ENCODE measurements at regions not wholly inside any gene's neighbourhood (a gene's known extent, or its start where the extent isn't known, plus 50 kb on each side); places are given as distances from the start of the nearest gene placed in this dataset.

DNA sequence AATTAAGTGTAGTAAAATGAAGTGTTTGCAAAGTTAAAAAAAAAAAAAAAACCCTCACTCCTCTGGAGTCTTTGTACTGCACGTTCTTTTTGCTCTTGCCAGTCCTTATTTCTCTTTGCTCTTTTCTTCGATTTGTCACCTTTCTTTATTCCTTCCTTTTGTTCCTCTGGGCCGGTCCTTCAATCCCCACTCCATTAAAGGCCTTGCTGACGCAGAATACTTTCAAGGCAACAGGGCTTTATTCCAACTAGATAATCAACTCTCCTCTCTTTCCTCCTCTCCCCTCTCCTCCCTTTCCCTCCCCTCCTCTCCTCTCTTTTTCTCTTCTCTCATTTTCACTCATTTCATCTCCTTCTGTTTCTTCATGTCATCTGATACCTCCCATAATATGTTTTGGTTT is 138.2 kb upstream of the NTM start:
- no peak overlapping the region for H3K9ac ChIP-seq (ENCODE audit: low read length)
- H3K36me3 ChIP-seq (ENCODE audit: control insufficient read depth, insufficient read depth, low read length) = no peaks in the 10 kb centered on the region
- no peaks in the 10 kb centered on the region for H3K9me3 ChIP-seq (ENCODE audit: control insufficient read depth, insufficient read depth, low read depth, low read length)
- H3K27ac ChIP-seq (ENCODE audit: low read depth, low read length) = no peak overlapping the region
- peaks cover 6% of the 10 kb centered on the region for H3K4me1 ChIP-seq (ENCODE audit: control insufficient read depth, insufficient read depth, low read length)
- no peaks in the 10 kb centered on the region for H3K27me3 ChIP-seq (ENCODE audit: control insufficient read depth, insufficient read depth, low read length)
- H3K4me3 ChIP-seq (ENCODE audit: low read depth, low read length) = no peak overlapping the region

DNA sequence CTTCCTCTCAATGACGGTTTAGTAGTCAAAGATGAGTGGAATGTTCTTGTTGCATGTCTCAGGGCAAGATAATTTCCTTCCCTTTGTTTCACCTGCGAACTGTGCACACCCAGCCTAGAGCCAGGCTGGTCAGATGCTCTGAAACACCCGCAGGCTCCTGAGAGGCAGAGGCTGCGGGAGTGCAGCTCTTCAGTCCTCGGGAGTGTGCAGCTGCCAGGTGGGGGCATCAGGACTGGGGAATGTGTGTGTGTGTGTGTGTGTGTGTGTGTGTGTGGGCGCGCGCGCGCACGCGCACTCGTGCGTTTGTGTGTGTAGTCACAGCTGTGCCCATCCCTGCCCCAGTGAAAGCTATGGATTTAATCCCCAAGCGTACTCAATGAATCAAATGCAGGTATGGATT is 136.2 kb upstream of the NTM start:
- H3K27me3 ChIP-seq (ENCODE audit: control insufficient read depth, insufficient read depth, low read length) = no peaks in the 10 kb centered on the region
- H3K4me3 ChIP-seq (ENCODE audit: low read depth, low read length) = no peak overlapping the region
- H3K9ac ChIP-seq (ENCODE audit: low read length) = no peak overlapping the region
- peaks cover 6% of the 10 kb centered on the region for H3K4me1 ChIP-seq (ENCODE audit: control insufficient read depth, insufficient read depth, low read length)
- no peak overlapping the region for H3K27ac ChIP-seq (ENCODE audit: low read depth, low read length)
- no peaks in the 10 kb centered on the region for H3K36me3 ChIP-seq (ENCODE audit: control insufficient read depth, insufficient read depth, low read length)
- H3K9me3 ChIP-seq (ENCODE audit: control insufficient read depth, insufficient read depth, low read depth, low read length) = no peaks in the 10 kb centered on the region

DNA sequence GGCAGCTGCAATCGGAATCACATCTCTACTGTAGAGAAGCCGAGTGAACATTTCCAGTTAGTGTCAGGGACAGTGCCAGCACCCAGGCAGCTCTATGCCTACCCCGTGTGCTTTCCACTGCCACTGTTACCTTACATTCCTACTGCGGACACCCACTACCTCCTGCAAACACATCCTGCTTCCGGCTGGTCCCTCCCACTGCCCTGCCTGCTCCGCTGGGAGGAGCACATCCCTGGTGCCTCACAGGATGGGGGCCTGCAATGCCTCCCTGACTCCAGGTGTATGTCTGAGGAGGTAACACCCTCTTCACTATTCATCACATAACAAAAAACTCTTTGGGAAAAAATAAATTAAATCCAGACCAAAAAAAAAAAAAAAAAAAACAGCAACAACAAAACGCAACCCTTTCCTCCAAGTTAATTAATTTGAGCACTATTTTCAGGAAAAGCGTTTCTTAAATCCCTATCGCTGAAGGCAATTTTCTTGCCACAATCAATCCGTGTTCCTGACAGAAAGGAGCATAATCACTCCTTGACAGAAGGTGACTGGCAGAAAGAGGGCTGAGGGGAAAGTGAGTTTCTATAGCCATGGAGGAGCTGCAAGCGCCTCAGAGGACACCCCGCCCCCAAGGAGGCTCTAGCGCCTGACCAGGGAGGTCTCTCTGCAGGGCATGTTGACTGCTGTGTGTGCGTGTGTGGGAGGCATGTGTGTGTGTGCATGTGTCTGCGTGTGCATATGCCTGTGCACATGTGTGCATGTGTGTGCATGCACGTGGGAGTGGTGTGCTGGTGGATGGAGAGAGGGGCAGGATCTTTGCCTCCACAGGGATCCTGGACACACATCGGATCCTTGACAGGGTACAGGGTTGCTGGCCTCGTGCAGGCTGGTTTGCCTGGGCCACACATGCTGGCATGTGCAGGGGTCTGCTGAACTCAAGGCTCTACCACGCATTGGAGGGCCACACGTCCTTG is 134.8 kb upstream of the NTM start:
- Histone ChIP-seq H3K27ac (ENCODE audit: low read depth, low read length) (no peak overlapping the region), H3K4me1 (ENCODE audit: control insufficient read depth, insufficient read depth, low read length) (peaks cover 6% of the 10 kb centered on the region), H3K9ac (ENCODE audit: low read length) (no peak overlapping the region), H3K9me3 (ENCODE audit: control insufficient read depth, insufficient read depth, low read depth, low read length) (no peaks in the 10 kb centered on the region), H3K36me3 (ENCODE audit: control insufficient read depth, insufficient read depth, low read length) (no peaks in the 10 kb centered on the region), H3K4me3 (ENCODE audit: low read depth, low read length) (no peak overlapping the region), H3K27me3 (ENCODE audit: control insufficient read depth, insufficient read depth, low read length) (no peaks in the 10 kb centered on the region)

DNA sequence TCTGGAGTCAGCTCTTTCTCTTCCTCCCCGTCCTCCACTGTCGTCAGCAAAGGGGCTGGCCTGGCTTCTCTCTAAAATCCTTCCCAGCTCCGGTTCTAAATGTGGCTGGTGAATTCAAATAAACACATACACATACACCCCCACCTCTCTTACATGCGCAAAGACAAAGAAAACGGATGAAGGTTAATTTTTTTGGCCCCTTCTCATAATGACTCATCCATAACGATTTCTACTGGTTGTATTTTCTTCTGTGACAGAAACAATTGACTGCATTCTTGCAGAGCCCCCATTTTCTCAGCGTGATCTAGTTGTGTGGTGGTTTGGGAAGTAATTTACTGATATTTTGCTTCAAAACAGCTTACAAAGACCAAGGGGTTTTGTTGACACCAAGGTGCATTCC is 130.0 kb upstream of the NTM start:
- Histone ChIP-seq H3K9me3 (ENCODE audit: control insufficient read depth, insufficient read depth, low read depth, low read length) (no peaks in the 10 kb centered on the region), H3K36me3 (ENCODE audit: control insufficient read depth, insufficient read depth, low read length) (no peaks in the 10 kb centered on the region), H3K27ac (ENCODE audit: low read depth, low read length) (no peak overlapping the region), H3K27me3 (ENCODE audit: control insufficient read depth, insufficient read depth, low read length) (no peaks in the 10 kb centered on the region), H3K9ac (ENCODE audit: low read length) (no peak overlapping the region), H3K4me3 (ENCODE audit: low read depth, low read length) (no peak overlapping the region), H3K4me1 (ENCODE audit: control insufficient read depth, insufficient read depth, low read length) (peaks cover 6% of the 10 kb centered on the region)

- H3K9ac ChIP-seq (ENCODE audit: low read length) = no peak overlapping the region
- H3K4me3 ChIP-seq (ENCODE audit: low read depth, low read length) = no peak overlapping the region
- H3K9me3 ChIP-seq (ENCODE audit: control insufficient read depth, insufficient read depth, low read depth, low read length) = no peaks in the 10 kb centered on the region
- H3K27ac ChIP-seq (ENCODE audit: low read depth, low read length) = no peak overlapping the region
- H3K4me1 ChIP-seq (ENCODE audit: control insufficient read depth, insufficient read depth, low read length) = peaks cover 24% of the 10 kb centered on the region
- peaks cover 9% of the 10 kb centered on the region; the same call in 1 of the 2 replicates for H3K27me3 ChIP-seq (ENCODE audit: control insufficient read depth, insufficient read depth, low read length)
- H3K36me3 ChIP-seq (ENCODE audit: control insufficient read depth, insufficient read depth, low read length) = no peaks in the 10 kb centered on the region
Observed at GRCh38 chr11:131242476-131243000, 127.9 kb upstream of the NTM start.

DNA sequence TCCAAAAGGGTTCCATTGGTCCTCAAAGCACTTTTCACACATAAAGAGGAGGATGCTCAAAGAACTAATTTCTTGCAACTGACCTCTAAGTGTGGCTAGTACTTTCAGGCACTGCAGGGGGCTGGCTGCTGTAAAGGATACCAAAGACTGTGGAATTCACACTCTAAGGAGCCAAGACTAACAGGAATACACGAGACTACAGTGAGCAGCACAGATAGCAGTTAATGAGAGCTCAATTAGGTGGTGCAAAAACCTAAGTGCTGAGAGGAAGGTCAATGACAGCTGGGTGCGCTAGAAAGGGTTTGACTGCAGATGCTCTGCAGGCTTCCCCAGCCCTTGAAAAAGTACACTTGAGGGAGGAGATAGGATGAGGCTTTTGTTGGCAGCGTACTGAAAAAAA is 124.3 kb upstream of the NTM start:
- Histone ChIP-seq H3K9ac (ENCODE audit: low read length) (no peak overlapping the region), H3K4me3 (ENCODE audit: low read depth, low read length) (0 out of 2 replicates have a peak overlapping the region, but pooled peaks have one; percentile 41), H3K27ac (ENCODE audit: low read depth, low read length) (no peak overlapping the region), H3K36me3 (ENCODE audit: control insufficient read depth, insufficient read depth, low read length) (no peaks in the 10 kb centered on the region), H3K27me3 (ENCODE audit: control insufficient read depth, insufficient read depth, low read length) (peaks cover 14% of the 10 kb centered on the region; the same call in 1 of the 2 replicates), H3K4me1 (ENCODE audit: control insufficient read depth, insufficient read depth, low read length) (peaks cover 34% of the 10 kb centered on the region), H3K9me3 (ENCODE audit: control insufficient read depth, insufficient read depth, low read depth, low read length) (no peaks in the 10 kb centered on the region)

DNA sequence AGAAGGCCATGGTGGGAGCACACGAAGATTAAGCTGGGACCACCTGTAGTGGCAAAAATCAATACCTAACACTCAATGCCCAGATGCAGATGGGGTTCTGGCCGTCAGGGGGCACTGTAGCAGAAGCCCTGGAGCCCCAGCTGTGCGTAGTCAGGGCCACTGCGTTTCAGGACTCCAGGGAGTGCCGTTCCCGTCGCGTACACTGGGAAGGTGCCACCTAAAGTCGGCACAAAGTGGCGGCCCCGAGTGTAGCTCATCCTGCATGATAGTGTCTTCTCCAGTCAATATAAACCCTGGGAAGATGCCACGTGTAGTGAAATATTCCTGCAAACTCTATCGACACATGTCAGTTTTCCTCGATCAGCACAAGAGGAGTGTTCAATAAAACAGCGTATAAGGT is 123.8 kb upstream of the NTM start:
- H3K36me3 ChIP-seq (ENCODE audit: control insufficient read depth, insufficient read depth, low read length) = no peaks in the 10 kb centered on the region
- peaks cover 15% of the 10 kb centered on the region; the same call in 1 of the 2 replicates for H3K27me3 ChIP-seq (ENCODE audit: control insufficient read depth, insufficient read depth, low read length)
- H3K4me1 ChIP-seq (ENCODE audit: control insufficient read depth, insufficient read depth, low read length) = peaks cover 36% of the 10 kb centered on the region
- no peaks in the 10 kb centered on the region for H3K9me3 ChIP-seq (ENCODE audit: control insufficient read depth, insufficient read depth, low read depth, low read length)
- H3K4me3 ChIP-seq (ENCODE audit: low read depth, low read length) = peak overlapping the region; percentile 41
- H3K27ac ChIP-seq (ENCODE audit: low read depth, low read length) = no peak overlapping the region
- H3K9ac ChIP-seq (ENCODE audit: low read length) = no peak overlapping the region

DNA sequence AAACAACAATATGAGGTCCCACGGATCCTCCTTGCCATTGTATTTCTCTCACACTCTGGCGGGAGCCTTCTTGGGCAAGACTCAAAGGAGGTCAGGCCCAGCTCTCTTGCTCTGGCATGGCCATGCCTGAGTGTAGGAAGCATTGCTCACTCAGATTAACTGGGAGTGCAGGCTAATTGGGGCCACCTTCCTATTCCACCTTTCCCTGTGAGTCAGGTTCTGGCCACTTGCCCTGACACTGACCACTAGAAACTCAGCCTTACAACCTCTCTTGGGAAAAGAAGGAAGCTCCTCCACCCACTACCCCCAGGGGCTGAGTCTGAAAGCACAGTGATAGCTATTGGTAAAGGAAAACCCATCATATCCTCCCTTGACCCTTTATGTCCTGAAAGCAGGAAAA is 121.8 kb upstream of the NTM start:
- Histone ChIP-seq H3K27me3 (ENCODE audit: control insufficient read depth, insufficient read depth, low read length) (peaks cover 21% of the 10 kb centered on the region; the same call in 1 of the 2 replicates), H3K9ac (ENCODE audit: low read length) (no peak overlapping the region), H3K36me3 (ENCODE audit: control insufficient read depth, insufficient read depth, low read length) (no peaks in the 10 kb centered on the region), H3K4me3 (ENCODE audit: low read depth, low read length) (no peak overlapping the region), H3K9me3 (ENCODE audit: control insufficient read depth, insufficient read depth, low read depth, low read length) (no peaks in the 10 kb centered on the region), H3K27ac (ENCODE audit: low read depth, low read length) (no peak overlapping the region), H3K4me1 (ENCODE audit: control insufficient read depth, insufficient read depth, low read length) (peaks cover 55% of the 10 kb centered on the region)

- peaks cover 43% of the 10 kb centered on the region for H3K4me1 ChIP-seq (ENCODE audit: control insufficient read depth, insufficient read depth, low read length)
- no peaks in the 10 kb centered on the region for H3K9me3 ChIP-seq (ENCODE audit: control insufficient read depth, insufficient read depth, low read depth, low read length)
- peak overlapping the region; percentile 93 for H3K27ac ChIP-seq (ENCODE audit: low read depth, low read length)
- H3K36me3 ChIP-seq (ENCODE audit: control insufficient read depth, insufficient read depth, low read length) = peaks cover 2% of the 10 kb centered on the region; the same call in 1 of the 2 replicates
- peak overlapping the region; percentile 88 for H3K9ac ChIP-seq (ENCODE audit: low read length)
- peak overlapping the region; percentile 61 for H3K4me3 ChIP-seq (ENCODE audit: low read depth, low read length)
- peaks cover 9% of the 10 kb centered on the region; the same call in 1 of the 2 replicates for H3K27me3 ChIP-seq (ENCODE audit: control insufficient read depth, insufficient read depth, low read length)
Observed at GRCh38 chr11:131253142-131253655, 117.2 kb upstream of the NTM start.

GRCh38 chr11:131253656-131254151 is 116.7 kb upstream of the NTM start:
- peak overlapping the region; percentile 88 for H3K9ac ChIP-seq (ENCODE audit: low read length)
- H3K36me3 ChIP-seq (ENCODE audit: control insufficient read depth, insufficient read depth, low read length) = peaks cover 2% of the 10 kb centered on the region; the same call in 1 of the 2 replicates
- H3K4me1 ChIP-seq (ENCODE audit: control insufficient read depth, insufficient read depth, low read length) = peaks cover 38% of the 10 kb centered on the region
- H3K27ac ChIP-seq (ENCODE audit: low read depth, low read length) = peak overlapping the region; percentile 93
- peaks cover 6% of the 10 kb centered on the region; the same call in 1 of the 2 replicates for H3K27me3 ChIP-seq (ENCODE audit: control insufficient read depth, insufficient read depth, low read length)
- no peaks in the 10 kb centered on the region for H3K9me3 ChIP-seq (ENCODE audit: control insufficient read depth, insufficient read depth, low read depth, low read length)
- peak overlapping the region; percentile 61 for H3K4me3 ChIP-seq (ENCODE audit: low read depth, low read length)

- peak overlapping the region; percentile 93 for H3K27ac ChIP-seq (ENCODE audit: low read depth, low read length)
Observed at GRCh38 chr11:131254254-131254653, 116.2 kb upstream of the NTM start.

More at GRCh38 chr11:131254254-131254653, 116.2 kb upstream of the NTM start:
- H3K27me3 ChIP-seq (ENCODE audit: control insufficient read depth, insufficient read depth, low read length) = peaks cover 6% of the 10 kb centered on the region; the same call in 1 of the 2 replicates
- peak overlapping the region; percentile 88 for H3K9ac ChIP-seq (ENCODE audit: low read length)
- no peaks in the 10 kb centered on the region for H3K9me3 ChIP-seq (ENCODE audit: control insufficient read depth, insufficient read depth, low read depth, low read length)
- H3K4me3 ChIP-seq (ENCODE audit: low read depth, low read length) = peak overlapping the region; percentile 61
- H3K4me1 ChIP-seq (ENCODE audit: control insufficient read depth, insufficient read depth, low read length) = peaks cover 37% of the 10 kb centered on the region
- peaks cover 6% of the 10 kb centered on the region; the same call in 1 of the 2 replicates for H3K36me3 ChIP-seq (ENCODE audit: control insufficient read depth, insufficient read depth, low read length)
